Activated naive CD4-positive, alpha-beta T cell treated with Interleukin-2 at 50 U/mL for 16 hours (primary cell): ENCODE measurements at regions not wholly inside any gene's neighbourhood (a gene's known extent, or its start where the extent isn't known, plus 50 kb on each side); places are given as distances from the start of the nearest gene placed in this dataset.
"Not testable (repeated sequence)": the region's sequence is repeated elsewhere in the genome, so short reads cannot be mapped to it uniquely, and the experiment has no call there.

Source experiments
- DNase-seq: peaks from one replicate; pipeline ENCODE4 v3.0.0-alpha.2; 2020

GRCh38 chr4:141290771-141291170 lies 70.1 kb downstream of the ZNF330 start:
- DNase-seq, result no peak

DNA sequence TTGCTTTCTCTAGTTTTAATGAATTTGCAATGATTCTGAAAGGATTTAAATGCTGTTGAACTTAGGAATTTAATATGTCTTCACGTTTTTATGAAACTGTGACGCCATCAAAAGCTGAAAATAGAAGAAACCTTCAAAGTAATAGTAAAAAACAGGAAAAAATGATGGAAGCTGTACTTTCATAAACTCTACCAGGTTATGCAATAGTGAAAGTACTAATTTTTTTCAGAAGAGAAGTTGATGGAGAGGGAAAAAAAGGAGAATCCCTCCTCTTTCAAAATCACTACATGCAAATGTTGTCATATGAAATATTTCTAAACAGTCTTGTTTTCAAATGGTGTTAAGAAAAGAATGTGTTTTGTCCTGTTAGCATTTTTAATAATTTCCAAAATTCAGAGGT lies 73.6 kb downstream of the ZNF330 start:
- no peak for DNase-seq

- DNase-seq, result no peak
These were observed 80.5 kb downstream of the ZNF330 start for GRCh38 chr4:141301216-141301615.

DNA sequence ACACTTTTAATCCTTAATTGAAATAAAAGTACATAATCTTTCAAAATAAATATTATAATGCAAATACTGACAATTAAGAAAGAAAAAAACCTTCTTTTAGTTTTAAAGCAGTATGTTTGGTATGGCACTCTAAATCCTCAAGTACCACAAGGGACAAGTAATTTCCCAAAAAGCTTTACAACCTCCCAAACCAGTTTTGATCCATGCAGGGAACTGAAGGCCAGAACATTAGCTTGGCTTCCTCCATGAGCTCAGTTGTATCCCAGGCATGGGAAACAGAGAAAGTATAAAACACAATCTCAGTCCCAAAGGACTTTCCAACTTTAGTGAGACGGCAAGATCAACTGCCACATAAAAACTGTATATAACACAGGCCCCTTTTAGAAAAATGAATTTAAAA lies 82.2 kb downstream of the ZNF330 start:
- no peak for DNase-seq

- DNase-seq, result no peak
These were observed 83.7 kb downstream of the ZNF330 start for GRCh38 chr4:141304346-141304745.

- no peak for DNase-seq
These were observed 85.6 kb downstream of the ZNF330 start for GRCh38 chr4:141306331-141306730.

GRCh38 chr4:141307241-141307689 lies 86.6 kb downstream of the ZNF330 start:
- peak; percentile 63 for DNase-seq

- no peak for DNase-seq
These were observed 89.2 kb downstream of the ZNF330 start for GRCh38 chr4:141309874-141310273.

- DNase-seq, result no peak
These were observed 90.8 kb downstream of the ZNF330 start for GRCh38 chr4:141311246-141312204.

DNA sequence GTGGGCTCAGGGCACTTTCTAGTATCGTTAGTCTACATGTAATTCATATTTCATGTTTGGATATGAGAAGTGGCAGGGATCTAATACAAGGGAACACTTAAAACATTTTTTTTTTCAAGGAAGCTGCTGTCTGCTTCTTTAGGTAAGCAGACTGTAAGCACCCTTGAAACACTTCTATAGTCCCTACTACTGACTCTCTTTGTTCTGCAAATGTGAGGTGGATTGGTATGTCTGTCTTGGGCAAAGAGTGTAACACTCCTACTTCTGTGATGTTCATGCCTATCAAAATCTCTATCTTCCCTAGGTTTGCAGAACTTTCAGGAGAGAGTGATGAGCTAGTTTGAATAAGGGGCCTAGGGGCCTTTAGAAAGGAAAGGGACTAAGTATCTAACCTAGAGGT lies 93.9 kb downstream of the ZNF330 start:
- no peak for DNase-seq

DNA sequence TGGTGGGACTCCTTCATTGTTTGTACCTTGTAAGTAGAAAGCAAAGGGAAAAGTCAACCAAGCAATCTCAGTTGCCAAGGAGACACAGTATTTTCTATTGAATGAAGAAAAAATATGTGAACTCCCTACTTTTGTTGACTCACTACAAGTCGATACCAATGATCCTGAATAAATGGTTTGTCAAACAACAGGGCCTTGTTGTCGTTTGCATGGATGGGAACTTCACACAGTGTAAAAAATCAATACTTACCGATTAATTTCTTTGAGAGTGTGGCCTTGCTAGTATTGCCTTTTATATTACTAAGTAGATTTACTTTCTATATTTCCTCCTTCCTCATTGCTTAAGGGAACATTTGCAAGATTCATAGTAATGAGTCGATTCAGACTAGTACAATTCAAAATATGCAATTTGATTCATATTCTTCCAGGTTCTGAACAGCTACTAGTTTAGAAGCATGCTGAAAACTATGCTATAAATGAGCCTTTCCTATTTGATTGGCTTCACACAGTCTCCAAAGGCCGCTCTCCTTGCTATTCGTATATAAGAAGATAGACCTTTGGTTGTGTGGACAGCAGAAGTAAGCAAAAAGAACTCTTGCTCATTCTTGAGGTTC lies 108.0 kb downstream of the ZNF330 start:
- DNase-seq, result no peak

DNA sequence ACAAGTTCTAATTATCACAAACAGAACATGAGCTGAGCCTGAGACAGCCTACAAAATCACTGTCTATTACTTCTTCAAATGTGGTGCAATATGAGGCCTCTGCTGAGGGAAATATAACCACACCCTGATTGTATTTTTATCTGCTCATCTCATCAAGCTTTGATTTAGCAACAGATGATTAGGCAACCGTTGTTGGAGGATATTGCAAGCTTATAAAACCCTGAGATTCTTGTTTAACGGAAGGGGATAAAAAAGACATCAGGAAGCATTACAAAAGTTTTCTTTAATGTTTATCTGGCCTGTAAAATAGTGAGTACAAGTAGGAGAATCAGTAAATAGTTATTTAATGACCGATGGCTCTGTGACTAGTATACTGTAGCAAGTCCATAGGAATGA lies 108.5 kb downstream of the ZNF330 start:
- DNase-seq, result no peak

GRCh38 chr4:141330616-141331015 lies 109.9 kb downstream of the ZNF330 start:
- DNase-seq, result no peak

DNA sequence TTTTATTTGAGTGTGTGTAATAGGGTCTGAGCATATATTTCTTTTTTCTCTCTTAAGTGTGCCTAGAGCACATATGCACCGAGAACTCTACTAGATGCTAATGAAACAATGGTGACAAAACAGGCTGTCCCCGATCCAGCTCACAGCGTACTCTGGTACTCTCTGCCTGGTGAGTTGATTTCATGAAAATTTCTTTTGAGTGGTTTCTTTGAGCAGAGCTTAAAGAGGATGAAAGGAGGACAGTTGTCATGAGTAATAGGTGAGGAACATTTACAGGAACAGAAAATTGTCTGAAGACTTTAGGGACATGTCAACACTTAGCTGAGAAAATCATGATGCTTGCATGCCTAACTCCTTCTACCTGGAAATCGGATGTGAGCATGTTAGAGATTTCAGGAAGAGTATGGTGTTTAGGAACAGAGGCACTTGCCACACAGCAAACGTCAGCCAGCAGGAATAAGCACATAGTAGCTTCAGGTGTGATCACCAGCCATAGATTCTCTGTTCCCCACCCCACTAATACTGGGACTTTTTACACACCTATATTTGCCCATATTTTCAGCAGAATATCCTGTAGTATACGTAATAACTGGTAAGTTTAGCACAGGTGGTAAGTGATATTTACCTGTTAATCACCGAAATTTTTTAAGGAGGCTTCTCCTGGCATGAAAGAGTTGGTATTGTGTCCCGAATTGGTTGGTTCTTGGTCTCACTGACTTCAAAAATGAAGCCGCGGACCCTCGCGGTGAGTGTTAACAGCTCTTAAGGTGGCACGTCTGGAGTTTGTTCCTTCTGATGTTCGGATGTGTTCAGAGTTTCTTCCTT lies 111.1 kb downstream of the ZNF330 start:
- DNase-seq, result no peak

- not testable (repeated sequence) for DNase-seq
These were observed 111.9 kb downstream of the ZNF330 start for GRCh38 chr4:141332359-141333181.

DNA sequence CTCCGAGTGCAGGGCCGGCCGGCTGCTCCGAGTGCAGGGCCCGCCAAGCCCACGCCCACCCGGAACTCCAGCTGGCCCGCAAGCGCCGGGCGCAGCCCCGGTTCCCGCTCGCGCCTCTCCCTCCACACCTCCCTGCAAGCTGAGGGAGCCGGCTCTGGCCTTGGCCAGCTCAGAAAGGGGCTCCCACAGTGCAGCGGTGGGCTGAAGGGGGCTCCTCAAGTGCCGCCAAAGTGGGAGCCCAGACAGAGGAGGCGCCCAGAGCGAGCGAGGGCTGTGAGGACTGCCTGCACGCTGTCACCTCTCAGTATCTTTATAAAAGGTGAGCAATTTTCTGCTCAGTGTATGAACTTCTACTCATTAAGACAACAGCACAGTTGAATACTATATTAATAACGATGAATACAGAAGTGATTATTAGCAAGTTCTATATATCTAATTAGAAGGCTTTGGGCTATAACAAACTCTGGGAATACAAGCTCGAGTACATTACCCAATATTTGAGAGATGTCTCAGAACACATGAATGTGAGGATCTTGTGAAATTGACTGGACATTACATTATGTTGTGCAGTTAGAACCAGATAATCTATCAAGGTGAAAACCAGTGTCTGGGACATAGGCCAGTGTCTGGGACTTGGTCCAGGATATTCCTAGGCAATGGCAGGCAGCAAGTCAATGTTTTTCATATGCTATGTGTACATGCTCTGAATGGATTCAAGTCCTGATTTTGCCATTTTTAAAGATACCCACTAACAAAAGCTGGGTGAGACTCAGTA lies 112.9 kb downstream of the ZNF330 start:
- not testable (repeated sequence) for DNase-seq

DNA sequence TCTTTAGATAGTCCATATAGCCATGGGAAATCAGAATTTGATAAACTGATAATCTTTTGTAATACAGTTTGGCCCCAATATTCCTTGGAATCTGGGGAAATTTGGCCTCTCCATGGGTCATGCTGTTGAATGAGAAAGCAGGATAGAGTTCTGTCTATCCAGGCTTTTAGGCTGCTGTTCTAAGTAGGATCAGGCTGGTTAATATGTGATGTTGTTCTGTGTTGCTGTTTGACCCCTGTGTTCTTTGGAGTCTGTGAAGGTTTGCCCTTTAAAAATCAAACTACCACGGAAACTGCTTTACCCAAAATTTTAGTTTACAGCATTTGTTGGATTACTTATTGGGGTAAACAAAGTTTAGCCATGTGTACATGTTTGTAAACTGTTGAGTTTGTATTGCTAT lies 114.5 kb downstream of the ZNF330 start:
- DNase-seq, result no peak

DNA sequence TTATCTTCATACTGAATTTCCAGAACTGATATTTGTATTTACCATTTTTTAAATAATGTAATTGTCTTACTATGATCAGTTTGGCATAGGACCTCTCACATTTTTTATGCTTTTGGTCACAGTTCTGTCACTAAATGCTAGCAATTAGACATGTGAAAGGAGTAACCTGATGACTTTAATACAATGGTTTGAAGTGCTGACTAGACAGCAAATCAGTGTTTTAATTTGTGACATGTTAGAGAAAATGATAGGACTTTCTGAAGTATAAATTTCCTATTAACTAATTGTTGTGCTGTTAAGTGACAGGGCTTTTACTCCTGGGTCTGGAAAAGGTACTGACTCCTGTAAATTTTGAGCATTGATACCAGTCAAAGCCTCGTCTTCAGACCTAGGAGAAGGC lies 117.5 kb downstream of the ZNF330 start:
- DNase-seq, result no peak

DNA sequence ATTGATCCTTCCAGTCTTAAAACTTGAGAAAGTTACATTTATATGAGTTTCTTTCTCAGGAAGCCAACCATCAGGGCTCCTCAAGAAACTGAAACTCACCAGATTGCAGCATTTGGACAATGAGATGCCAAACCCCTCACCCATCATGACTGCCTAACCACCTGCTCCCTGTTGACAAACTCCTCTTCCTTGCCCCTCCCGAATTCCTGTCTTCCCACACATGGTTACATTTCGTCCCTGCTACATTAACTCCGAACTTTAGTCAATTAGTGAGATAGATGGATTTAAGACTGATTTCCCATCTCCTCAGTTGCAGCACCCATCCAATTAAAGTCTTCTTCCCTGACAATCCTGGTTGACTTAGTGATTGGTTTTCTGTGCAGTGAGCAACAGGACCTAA lies 118.7 kb downstream of the ZNF330 start:
- DNase-seq, result no peak

GRCh38 chr4:141339966-141340365 lies 119.3 kb downstream of the ZNF330 start:
- no peak for DNase-seq

GRCh38 chr4:141340458-141340857 lies 119.8 kb downstream of the ZNF330 start:
- DNase-seq, result no peak

GRCh38 chr4:141346144-141346543 lies 125.4 kb downstream of the ZNF330 start:
- DNase-seq, result no peak
